ENCODE measurements at regions not wholly inside any gene's neighbourhood (a gene's known extent, or its start where the extent isn't known, plus 50 kb on each side); places are given as distances from the start of the nearest gene placed in this dataset.
"Not testable (repeated sequence)": the region's sequence is repeated elsewhere in the genome, so short reads cannot be mapped to it uniquely, and the experiment has no call there.

DNA sequence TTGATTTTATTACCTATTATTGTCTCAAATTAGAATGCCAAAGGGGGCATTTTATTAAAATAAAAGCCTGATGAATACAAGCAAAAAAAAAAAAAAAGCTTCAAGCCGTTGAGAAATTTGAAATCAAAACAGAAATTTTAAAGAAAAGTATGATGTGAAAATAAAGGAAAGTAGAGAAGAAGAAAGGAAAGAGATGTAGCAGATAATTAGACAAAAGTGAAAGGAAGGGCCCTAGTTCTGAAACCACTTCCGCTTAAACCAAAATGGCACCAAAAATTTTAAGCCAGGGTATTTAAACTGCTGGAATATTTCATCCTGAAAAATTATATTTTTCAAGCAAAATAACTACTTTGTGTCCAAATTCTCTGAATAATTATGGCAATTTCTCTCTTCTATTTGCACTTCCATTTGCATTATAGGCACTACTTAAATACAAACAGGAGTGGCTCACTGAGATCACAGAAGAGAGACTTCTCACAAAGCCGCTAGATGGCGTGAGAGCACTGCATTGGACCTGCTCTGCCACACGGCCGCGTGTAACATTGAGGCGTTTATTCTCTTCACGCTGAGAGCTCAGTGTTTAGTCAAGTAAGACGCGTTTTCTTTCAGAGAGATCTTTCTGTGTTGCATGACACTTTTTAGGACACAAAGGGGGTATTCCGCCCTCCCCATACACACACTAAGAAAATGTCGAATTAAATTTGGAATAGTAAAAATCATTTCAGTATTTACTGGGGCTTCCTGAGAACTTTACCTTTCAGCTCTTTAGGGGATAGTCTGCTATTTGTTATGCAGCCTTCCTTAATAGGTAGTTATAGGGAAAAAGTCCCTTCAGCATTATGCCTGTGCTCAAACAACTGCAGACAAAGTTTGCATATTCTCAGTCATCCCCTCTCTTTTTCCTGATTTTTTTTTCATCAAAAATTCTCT is 368.4 kb upstream of the CCNH start:
- no peaks in the 10 kb centered on the region for H3K36me3 Mint-ChIP-seq (ENCODE audit: low read depth)
- H3K4me1 Mint-ChIP-seq (ENCODE audit: low read depth), result peaks cover 2% of the 10 kb centered on the region
- ChIA-PET CTCF (interaction anchor here (0.6 to 7.1 kb wide), 39 partner anchors 10 to 948 kb away, joined by 3 to 89 read pairs (median 3); no protein-coding TSS in a partner anchor), POLR2A (no interaction called here)
- TF ChIP-seq, protein P1, sequence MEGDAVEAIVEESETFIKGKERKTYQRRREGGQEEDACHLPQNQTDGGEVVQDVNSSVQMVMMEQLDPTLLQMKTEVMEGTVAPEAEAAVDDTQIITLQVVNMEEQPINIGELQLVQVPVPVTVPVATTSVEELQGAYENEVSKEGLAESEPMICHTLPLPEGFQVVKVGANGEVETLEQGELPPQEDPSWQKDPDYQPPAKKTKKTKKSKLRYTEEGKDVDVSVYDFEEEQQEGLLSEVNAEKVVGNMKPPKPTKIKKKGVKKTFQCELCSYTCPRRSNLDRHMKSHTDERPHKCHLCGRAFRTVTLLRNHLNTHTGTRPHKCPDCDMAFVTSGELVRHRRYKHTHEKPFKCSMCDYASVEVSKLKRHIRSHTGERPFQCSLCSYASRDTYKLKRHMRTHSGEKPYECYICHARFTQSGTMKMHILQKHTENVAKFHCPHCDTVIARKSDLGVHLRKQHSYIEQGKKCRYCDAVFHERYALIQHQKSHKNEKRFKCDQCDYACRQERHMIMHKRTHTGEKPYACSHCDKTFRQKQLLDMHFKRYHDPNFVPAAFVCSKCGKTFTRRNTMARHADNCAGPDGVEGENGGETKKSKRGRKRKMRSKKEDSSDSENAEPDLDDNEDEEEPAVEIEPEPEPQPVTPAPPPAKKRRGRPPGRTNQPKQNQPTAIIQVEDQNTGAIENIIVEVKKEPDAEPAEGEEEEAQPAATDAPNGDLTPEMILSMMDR (IDR thresholded peaks at IDR 0.05), result peak; percentile 89
- peak; percentile 81 for DNase-seq
- no peaks in the 10 kb centered on the region for H3K9me3 Mint-ChIP-seq
- peaks cover 7% of the 10 kb centered on the region for H3K27me3 Mint-ChIP-seq
- intact Hi-C loops (cut with micrococcal nuclease), result loop anchor here (1.0 kb wide), 1 partner anchor 910 kb away; no protein-coding TSS in a partner anchor
- ATAC-seq, result peak; percentile 95
- H3K4me3 Mint-ChIP-seq, result no peak overlapping the region
- no peak overlapping the region for H3K27ac Mint-ChIP-seq

GRCh38 chr5:87778876-87779275 is 366.1 kb upstream of the CCNH start:
- intact Hi-C loops (cut with micrococcal nuclease), result no loop called here
- TF ChIP-seq, protein P1 (IDR thresholded peaks at IDR 0.05), result no peak
- H3K9me3 Mint-ChIP-seq, result no peaks in the 10 kb centered on the region
- peaks cover 2% of the 10 kb centered on the region for H3K4me1 Mint-ChIP-seq (ENCODE audit: low read depth)
- DNase-seq, result no peak
- H3K27ac Mint-ChIP-seq, result no peak overlapping the region
- peaks cover 12% of the 10 kb centered on the region for H3K27me3 Mint-ChIP-seq
- POLR2A ChIA-PET, result interaction anchor here (0.7 kb wide), 1 partner anchor 527 kb away, joined by 3 read pairs; no protein-coding TSS in a partner anchor
- no peak for ATAC-seq
- H3K4me3 Mint-ChIP-seq, result no peak overlapping the region
- CTCF ChIA-PET, result interaction anchor here (1.0 to 7.1 kb wide), 4 partner anchors 8 to 911 kb away, joined by 3 to 89 read pairs (median 34); no protein-coding TSS in a partner anchor
- H3K36me3 Mint-ChIP-seq (ENCODE audit: low read depth), result no peaks in the 10 kb centered on the region

DNA sequence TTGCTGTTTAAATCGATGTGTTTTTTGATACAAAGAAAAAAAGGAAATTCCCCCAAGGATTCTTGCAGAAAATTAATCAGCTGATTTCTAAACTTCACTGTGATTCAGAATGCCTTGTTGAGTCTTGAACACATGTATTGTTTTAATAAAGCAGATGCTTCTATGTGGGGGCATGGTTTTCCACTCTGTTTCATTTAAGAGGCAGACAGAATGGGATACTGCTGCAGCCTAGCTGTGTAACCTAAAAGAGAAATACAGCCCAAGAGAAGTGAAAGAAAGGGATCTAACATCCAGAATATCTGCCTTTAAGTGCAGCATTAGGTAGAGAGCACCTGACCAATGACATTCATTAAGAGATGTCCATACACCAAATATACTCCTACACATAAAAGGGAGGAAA is 365.1 kb upstream of the CCNH start:
- Mint-ChIP-seq H3K27ac (no peak overlapping the region), H3K27me3 (peaks cover 15% of the 10 kb centered on the region), H3K36me3 (ENCODE audit: low read depth) (no peaks in the 10 kb centered on the region), H3K4me1 (ENCODE audit: low read depth) (peaks cover 2% of the 10 kb centered on the region), H3K4me3 (no peak overlapping the region), H3K9me3 (no peaks in the 10 kb centered on the region)
- TF ChIP-seq, protein P1 (IDR thresholded peaks at IDR 0.05), result no peak
- no peak for ATAC-seq
- no peak for DNase-seq
- ChIA-PET POLR2A (no interaction called here), CTCF (interaction anchor here (0.9 to 7.1 kb wide), 4 partner anchors 7 to 912 kb away, joined by 3 to 89 read pairs (median 34); no protein-coding TSS in a partner anchor)
- intact Hi-C loops (cut with micrococcal nuclease), result no loop called here

DNA sequence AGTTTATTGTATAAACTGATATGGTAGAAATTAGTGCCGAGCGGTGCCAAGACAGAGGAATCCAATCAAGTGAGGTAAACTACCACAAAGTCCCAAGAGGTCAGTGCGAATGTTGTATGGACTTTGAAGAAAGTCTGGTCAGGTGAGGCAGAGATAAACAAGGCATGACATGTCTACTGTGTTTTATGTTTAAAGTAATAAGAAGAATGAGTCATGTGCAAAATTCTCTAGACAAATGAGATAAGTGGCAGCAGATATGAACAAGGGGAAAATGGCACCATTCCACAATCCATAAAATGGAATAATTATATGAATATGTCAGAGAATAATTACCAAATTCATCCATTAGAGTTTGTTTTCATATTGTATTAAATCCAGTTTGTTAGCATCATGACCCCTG is 364.1 kb upstream of the CCNH start:
- CTCF ChIA-PET, result interaction anchor here (0.9 to 7.1 kb wide), 3 partner anchors 12 to 913 kb away, joined by 3 to 89 read pairs (median 49); no protein-coding TSS in a partner anchor
- TF ChIP-seq, protein P1 (IDR thresholded peaks at IDR 0.05), result no peak
- Mint-ChIP-seq H3K27ac (no peak overlapping the region), H3K4me1 (ENCODE audit: low read depth) (peaks cover 2% of the 10 kb centered on the region), H3K36me3 (ENCODE audit: low read depth) (no peaks in the 10 kb centered on the region), H3K9me3 (no peaks in the 10 kb centered on the region), H3K4me3 (no peak overlapping the region), H3K27me3 (peaks cover 13% of the 10 kb centered on the region)
- POLR2A ChIA-PET, result no interaction called here
- ATAC-seq (no peak), DNase-seq (no peak)
- intact Hi-C loops (cut with micrococcal nuclease), result no loop called here

- DNase-seq; CTCF ChIA-PET; H3K9me3 Mint-ChIP-seq; H3K4me3 Mint-ChIP-seq; H3K27ac Mint-ChIP-seq; POLR2A ChIA-PET; ATAC-seq; intact Hi-C loops (cut with micrococcal nuclease); H3K36me3 Mint-ChIP-seq (ENCODE audit: low read depth); H3K4me1 Mint-ChIP-seq (ENCODE audit: low read depth): not testable (repeated sequence)
- H3K27me3 Mint-ChIP-seq, result peaks cover 12% of the 10 kb centered on the region
These were observed 363.6 kb upstream of the CCNH start for GRCh38 chr5:87776302-87776701.

All from activated CD8-positive, alpha-beta T cell treated with anti-CD3 and anti-CD28 coated beads for 36 hours (primary cell).